IMR-90 (cell line): ENCODE measurements at regions not wholly inside any gene's neighbourhood (a gene's known extent, or its start where the extent isn't known, plus 50 kb on each side); places are given as distances from the start of the nearest gene placed in this dataset.

Experiments
- ATAC-seq: fragments of 200-7000 bp; cut with Tn5 transposase; 2 replicates; pipeline ENCODE4 v1.9.1; 2020; ENCODE audit warnings: low read depth, mild to moderate bottlenecking, moderate library complexity
- BruUV-seq: library from RNA; stranded (reverse); fragments of 400-500 nt; replicated peaks from 2 replicates; lab custom pipeline; 2021; lab: Mats Ljungman, UMichigan
- CTCF ChIA-PET: fragments of 300-600 bp; formaldehyde crosslinking; extraction: SDS; loops from one replicate; lab custom pipeline; 2021; ENCODE audit warnings: antibody characterized with exemption; lab: Yijun Ruan, JAX
- POLR2A ChIA-PET: fragments of 300-600 bp; sonication (Branson Sonifier 250); formaldehyde crosslinking; loops from one replicate; lab custom pipeline; 2022; ENCODE audit warnings: antibody characterized with exemption; ENCODE audit not compliant: unreplicated experiment; lab: Charles Lee
- DNase-seq: peaks from one replicate; pipeline ENCODE4 v3.0.0; 2013
- H2AFZ ChIP-seq: replicated peaks from 2 replicates; pipeline ENCODE3; 2013; ENCODE audit warnings: low read length, mild to moderate bottlenecking; ENCODE audit not compliant: poor library complexity
- H2AK5ac ChIP-seq: 2 replicates; pipeline ENCODE4 v1.6.1; 2013; ENCODE audit warnings: low read depth, low read length, inconsistent platforms
- H2AK9ac ChIP-seq: replicated peaks from 2 replicates; pipeline ENCODE3; 2013; ENCODE audit warnings: mild to moderate bottlenecking, low read depth, low read length, moderate library complexity; ENCODE audit not compliant: poor library complexity
- H2BK120ac ChIP-seq: 2 replicates; pipeline ENCODE4 v1.6.1; 2013; ENCODE audit warnings: low read depth, low read length, inconsistent platforms
- H2BK15ac ChIP-seq: 3 replicates; pipeline ENCODE4 v1.6.1; 2013; ENCODE audit warnings: low read depth, low read length, inconsistent platforms
- H2BK20ac ChIP-seq: 2 replicates; pipeline ENCODE4 v1.6.1; 2013; ENCODE audit warnings: low read depth, mild to moderate bottlenecking, inconsistent platforms, low read length, moderate library complexity
- H2BK5ac ChIP-seq: 2 replicates; pipeline ENCODE4 v1.6.1; 2013; ENCODE audit warnings: mild to moderate bottlenecking, low read depth, low read length, inconsistent platforms; ENCODE audit not compliant: poor library complexity, severe bottlenecking
- H3K14ac ChIP-seq: replicated peaks from 2 replicates; pipeline ENCODE4 v1.6.1; 2013; ENCODE audit warnings: low read depth, low read length, inconsistent platforms
- H3K18ac ChIP-seq: 2 replicates; pipeline ENCODE4 v1.6.1; 2013; ENCODE audit warnings: low read depth, low read length, control low read depth
- H3K23ac ChIP-seq: 2 replicates; pipeline ENCODE4 v1.6.1; 2013; ENCODE audit warnings: low read depth, low read length, inconsistent platforms
- H3K27ac ChIP-seq: 2 replicates; pipeline ENCODE4 v1.5.1; 2013; ENCODE audit warnings: mild to moderate bottlenecking, control low read depth, low read length; ENCODE audit not compliant: insufficient read depth
- H3K27me3 ChIP-seq: 2 replicates; pipeline ENCODE4 v1.6.1; 2013; ENCODE audit warnings: low read length; ENCODE audit not compliant: control insufficient read depth, insufficient read depth
- H3K36me3 ChIP-seq: 2 replicates; pipeline ENCODE4 v1.6.1; 2013; ENCODE audit warnings: low read length, mixed read lengths; ENCODE audit not compliant: control insufficient read depth, insufficient read depth
- H3K4ac ChIP-seq: 2 replicates; pipeline ENCODE4 v1.6.1; 2013; ENCODE audit warnings: low read depth, low read length, inconsistent platforms
- H3K4me1 ChIP-seq: 2 replicates; pipeline ENCODE4 v1.6.1; 2013; ENCODE audit warnings: low read length, mixed read lengths; ENCODE audit not compliant: control insufficient read depth, insufficient read depth
- H3K4me2 ChIP-seq: 2 replicates; pipeline ENCODE4 v1.6.1; 2013; ENCODE audit warnings: low read depth, mild to moderate bottlenecking, control low read depth, low read length, moderate library complexity
- H3K4me3 ChIP-seq: 2 replicates; pipeline ENCODE4 v1.5.1; 2013; ENCODE audit warnings: low read depth, mild to moderate bottlenecking, control low read depth, low read length, moderate library complexity; ENCODE audit not compliant: insufficient read depth
- H3K56ac ChIP-seq: 2 replicates; pipeline ENCODE4 v1.6.1; 2013; ENCODE audit warnings: low read length, inconsistent platforms; ENCODE audit not compliant: insufficient read depth; ENCODE audit errors: extremely low read depth
- H3K79me1 ChIP-seq, 2 experiments: 2 replicates each; pipeline ENCODE4 v1.6.1; 2013; ENCODE audit warnings: low read length in 2 of 2, inconsistent platforms in 1 of 2, low read depth in 1 of 2
- H3K9ac ChIP-seq: 2 replicates; pipeline ENCODE4 v1.6.1; 2013; ENCODE audit warnings: low read depth, low read length, control low read depth
- H3K9me1 ChIP-seq: 2 replicates; pipeline ENCODE4 v1.6.1; 2013; ENCODE audit warnings: low read length, inconsistent platforms; ENCODE audit not compliant: insufficient read depth
- H3K9me3 ChIP-seq: 2 replicates; pipeline ENCODE4 v1.6.1; 2013; ENCODE audit warnings: low read length; ENCODE audit not compliant: control insufficient read depth, insufficient read depth
- H4K20me1 ChIP-seq: 2 replicates; pipeline ENCODE4 v1.6.1; 2013; ENCODE audit warnings: low read length, inconsistent platforms; ENCODE audit not compliant: insufficient read depth
- H4K5ac ChIP-seq: 2 replicates; pipeline ENCODE4 v1.6.1; 2013; ENCODE audit warnings: mild to moderate bottlenecking, low read depth, low read length, control low read depth
- H4K8ac ChIP-seq, 2 experiments: 2 replicates each; pipeline ENCODE4 v1.6.1; 2013; ENCODE audit warnings: low read depth in 2 of 2, low read length in 2 of 2, control low read depth in 1 of 2, inconsistent platforms in 1 of 2
- H4K91ac ChIP-seq: 2 replicates; pipeline ENCODE4 v1.6.1; 2013; ENCODE audit warnings: low read depth, low read length, inconsistent platforms; ENCODE audit not compliant: insufficient read depth
- BHLHE40 ChIP-seq: fragments of 150-350 bp; IDR thresholded peaks from 2 replicates; pipeline ENCODE4 v1.6.1; 2016; ENCODE audit warnings: mild to moderate bottlenecking, low read depth, low read length
- CEBPB ChIP-seq: IDR thresholded peaks from 2 replicates; pipeline ENCODE4 v1.6.1; 2012; ENCODE audit warnings: low read depth, low read length, improper control_type of control experiment
- CHD1 ChIP-seq: IDR thresholded peaks from 2 replicates; pipeline ENCODE4 v1.6.1; 2012; ENCODE audit warnings: low read depth, low read length, improper control_type of control experiment
- ELK1 ChIP-seq: fragments of 150-350 bp; IDR thresholded peaks from 2 replicates; pipeline ENCODE4 v1.6.1; 2016; ENCODE audit warnings: low read depth, mild to moderate bottlenecking, low read length, moderate library complexity, borderline replicate concordance
- FOS ChIP-seq: fragments of 150-350 bp; IDR thresholded peaks from 2 replicates; pipeline ENCODE4 v1.6.1; 2016; ENCODE audit warnings: low read depth, low read length
- MAFK ChIP-seq: IDR thresholded peaks from 2 replicates; pipeline ENCODE4 v1.6.1; 2012; ENCODE audit warnings: low read depth, low read length, improper control_type of control experiment
- MAZ ChIP-seq: IDR thresholded peaks from 2 replicates; pipeline ENCODE4 v1.6.1; 2012; ENCODE audit warnings: low read depth, mild to moderate bottlenecking, low read length, improper control_type of control experiment, moderate library complexity, borderline replicate concordance
- MXI1 ChIP-seq: IDR thresholded peaks from 2 replicates; pipeline ENCODE4 v1.6.1; 2012; ENCODE audit warnings: low read depth, mild to moderate bottlenecking, low read length, moderate library complexity, borderline replicate concordance
- NFE2L2 ChIP-seq: fragments of 150-350 bp; IDR thresholded peaks from 2 replicates; pipeline ENCODE4 v1.6.1; 2016; ENCODE audit warnings: low read depth, mild to moderate bottlenecking, low read length
- POLR2A ChIP-seq: IDR thresholded peaks from 2 replicates; pipeline ENCODE4 v1.6.1; 2012; ENCODE audit warnings: mild to moderate bottlenecking, low read depth, low read length
- RAD21 ChIP-seq: IDR thresholded peaks from 2 replicates; pipeline ENCODE4 v1.6.1; 2012; ENCODE audit warnings: low read length, improper control_type of control experiment
- RCOR1 ChIP-seq: IDR thresholded peaks from 2 replicates; pipeline ENCODE4 v1.6.1; 2012; ENCODE audit warnings: mild to moderate bottlenecking, low read length, improper control_type of control experiment; ENCODE audit not compliant: insufficient replicate concordance
- RFX5 ChIP-seq: IDR thresholded peaks from 2 replicates; pipeline ENCODE4 v1.8.0; 2012; ENCODE audit warnings: low read depth, mild to moderate bottlenecking, low read length, moderate library complexity
- SMC3 ChIP-seq: fragments of 150-350 bp; IDR thresholded peaks from 2 replicates; pipeline ENCODE4 v1.6.1; 2016; ENCODE audit warnings: low read depth, mild to moderate bottlenecking, antibody characterized with exemption, low read length, moderate library complexity
- USF2 ChIP-seq: fragments of 150-350 bp; IDR thresholded peaks from 2 replicates; pipeline ENCODE4 v1.6.1; 2017; ENCODE audit warnings: mild to moderate bottlenecking, antibody characterized with exemption, low read length, low read depth
- WGBS, 2 experiments: methylation state at CpG; one replicate each; pipeline versions ENCODE4 v1.1.5 to v1.1.7; 2013; ENCODE audit warnings: missing lambda C conversion rate in 2 of 2; ENCODE audit not compliant: insufficient read length in 1 of 2; ENCODE audit errors: extremely low coverage in 2 of 2; 5-methylcytosine and 5-hydroxymethylcytosine counted together
- dilution Hi-C: fragments of 300-500 bp; cut with HindIII; formaldehyde crosslinking; loops from one replicate; pipeline ENCODE4 v1.14.3; 2018; ENCODE audit warnings: low sequenced_read_pairs; ENCODE audit not compliant: unreplicated experiment
- in situ Hi-C: fragments of 300-500 bp; cut with MboI; formaldehyde crosslinking; loops from 3 replicates; pipeline ENCODE4 v1.14.3; 2019; ENCODE audit warnings: low sequenced_read_pairs, inconsistent platforms, mixed read lengths
- intact Hi-C: fragments of 100-400 bp; cut with micrococcal nuclease; formaldehyde crosslinking; loops from 2 replicates; pipeline ENCODE4 v1.10.0; 2022
- TF ChIP-seq, protein P1 (sequence below): conservative IDR thresholded peaks from 2 replicates; pipeline ENCODE4 v1.5.1; 2012; ENCODE audit warnings: mild to moderate bottlenecking, low read depth, low read length, improper control_type of control experiment

- H3K4me2 ChIP-seq, result no peak overlapping the region
- H3K56ac ChIP-seq, result no peak overlapping the region
- H3K27me3 ChIP-seq, result no peaks in the 10 kb centered on the region
- H3K9ac ChIP-seq, result no peak overlapping the region
- H4K5ac ChIP-seq, result no peak overlapping the region
- no peak overlapping the region for H2AK5ac ChIP-seq
- H4K8ac ChIP-seq, result no peak overlapping the region
- H2BK20ac ChIP-seq, result no peak overlapping the region
- H3K23ac ChIP-seq, result no peak overlapping the region
- H3K18ac ChIP-seq, result no peak overlapping the region
- H3K79me1 ChIP-seq, result no peaks in the 10 kb centered on the region
- no TSS peak for BruUV-seq
- no peak overlapping the region for H2AFZ ChIP-seq
- H2BK15ac ChIP-seq, result no peak overlapping the region
- no peak overlapping the region for H3K14ac ChIP-seq
- H3K27ac ChIP-seq, result no peak overlapping the region
- no peak overlapping the region for H3K4ac ChIP-seq
- dilution Hi-C loops, result loop anchor here (10.0 kb wide), 1 partner anchor 342 kb away; no protein-coding TSS in a partner anchor
- no peak overlapping the region for H2BK120ac ChIP-seq
- no peak for ATAC-seq
- in situ Hi-C loops, result loop anchor here (25.0 kb wide), 1 partner anchor 995 kb away; no protein-coding TSS in a partner anchor
- no peaks in the 10 kb centered on the region for H3K9me1 ChIP-seq
- no peaks in the 10 kb centered on the region for H3K36me3 ChIP-seq
- DNase-seq, result no peak
- ChIA-PET POLR2A (no interaction called here), CTCF (no interaction called here)
- no peak overlapping the region for H2AK9ac ChIP-seq
- no peak overlapping the region for H4K91ac ChIP-seq
- no peaks in the 10 kb centered on the region for H3K9me3 ChIP-seq
- no CpG with 5 or more reads among the region's 4 CpGs for WGBS, 2 experiments
- TF ChIP-seq NFE2L2, result no peak
- no peak for TF ChIP-seq CEBPB
- no peak for TF ChIP-seq CHD1
- TF ChIP-seq MXI1, result no peak
- TF ChIP-seq RCOR1, result no peak
- no peak for TF ChIP-seq MAZ
- TF ChIP-seq FOS, result no peak
- TF ChIP-seq BHLHE40, result no peak
- TF ChIP-seq USF2, result no peak
- TF ChIP-seq SMC3, result no peak
- TF ChIP-seq, protein P1, sequence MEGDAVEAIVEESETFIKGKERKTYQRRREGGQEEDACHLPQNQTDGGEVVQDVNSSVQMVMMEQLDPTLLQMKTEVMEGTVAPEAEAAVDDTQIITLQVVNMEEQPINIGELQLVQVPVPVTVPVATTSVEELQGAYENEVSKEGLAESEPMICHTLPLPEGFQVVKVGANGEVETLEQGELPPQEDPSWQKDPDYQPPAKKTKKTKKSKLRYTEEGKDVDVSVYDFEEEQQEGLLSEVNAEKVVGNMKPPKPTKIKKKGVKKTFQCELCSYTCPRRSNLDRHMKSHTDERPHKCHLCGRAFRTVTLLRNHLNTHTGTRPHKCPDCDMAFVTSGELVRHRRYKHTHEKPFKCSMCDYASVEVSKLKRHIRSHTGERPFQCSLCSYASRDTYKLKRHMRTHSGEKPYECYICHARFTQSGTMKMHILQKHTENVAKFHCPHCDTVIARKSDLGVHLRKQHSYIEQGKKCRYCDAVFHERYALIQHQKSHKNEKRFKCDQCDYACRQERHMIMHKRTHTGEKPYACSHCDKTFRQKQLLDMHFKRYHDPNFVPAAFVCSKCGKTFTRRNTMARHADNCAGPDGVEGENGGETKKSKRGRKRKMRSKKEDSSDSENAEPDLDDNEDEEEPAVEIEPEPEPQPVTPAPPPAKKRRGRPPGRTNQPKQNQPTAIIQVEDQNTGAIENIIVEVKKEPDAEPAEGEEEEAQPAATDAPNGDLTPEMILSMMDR, result no peak
- TF ChIP-seq RFX5, result no peak
- TF ChIP-seq ELK1, result no peak
- TF ChIP-seq MAFK, result no peak
- TF ChIP-seq POLR2A, result no peak
- no peak for TF ChIP-seq RAD21
- intact Hi-C loops, result no loop called here
- no peak overlapping the region for H2BK5ac ChIP-seq
- no peaks in the 10 kb centered on the region for H4K20me1 ChIP-seq
- H3K4me1 ChIP-seq, result no peaks in the 10 kb centered on the region
- H3K4me3 ChIP-seq, result no peak overlapping the region
Measured at GRCh38 chr20:22342410-22342809, 242.0 kb downstream of the FOXA2 start.
